ENCODE measurements at regions not wholly inside any gene's neighbourhood (a gene's known extent, or its start where the extent isn't known, plus 50 kb on each side); places are given as distances from the start of the nearest gene placed in this dataset.

DNA sequence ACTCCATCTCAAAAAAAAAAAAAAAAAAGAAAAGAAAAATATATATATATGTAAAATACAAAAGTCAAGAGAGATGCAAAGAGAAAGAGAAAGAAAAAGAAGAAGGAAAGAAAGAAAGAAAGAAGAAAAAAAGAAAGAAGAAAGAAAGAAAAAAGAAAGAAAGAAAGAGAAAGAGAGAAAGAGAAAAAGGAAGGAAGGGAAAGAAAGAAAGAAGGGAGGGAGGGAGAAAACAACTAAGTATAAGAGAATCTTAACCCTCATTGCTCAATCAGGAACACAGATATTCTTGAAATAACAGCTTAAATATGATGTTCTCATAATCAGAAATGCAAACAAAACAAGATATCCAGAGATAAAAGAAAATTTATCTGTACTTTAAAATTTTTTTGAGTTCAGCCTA is 54.4 kb upstream of the MARCKS start:
- no peak for TF ChIP-seq POLR2A (IDR thresholded peaks at IDR 0.05)
- TF ChIP-seq, protein P1, sequence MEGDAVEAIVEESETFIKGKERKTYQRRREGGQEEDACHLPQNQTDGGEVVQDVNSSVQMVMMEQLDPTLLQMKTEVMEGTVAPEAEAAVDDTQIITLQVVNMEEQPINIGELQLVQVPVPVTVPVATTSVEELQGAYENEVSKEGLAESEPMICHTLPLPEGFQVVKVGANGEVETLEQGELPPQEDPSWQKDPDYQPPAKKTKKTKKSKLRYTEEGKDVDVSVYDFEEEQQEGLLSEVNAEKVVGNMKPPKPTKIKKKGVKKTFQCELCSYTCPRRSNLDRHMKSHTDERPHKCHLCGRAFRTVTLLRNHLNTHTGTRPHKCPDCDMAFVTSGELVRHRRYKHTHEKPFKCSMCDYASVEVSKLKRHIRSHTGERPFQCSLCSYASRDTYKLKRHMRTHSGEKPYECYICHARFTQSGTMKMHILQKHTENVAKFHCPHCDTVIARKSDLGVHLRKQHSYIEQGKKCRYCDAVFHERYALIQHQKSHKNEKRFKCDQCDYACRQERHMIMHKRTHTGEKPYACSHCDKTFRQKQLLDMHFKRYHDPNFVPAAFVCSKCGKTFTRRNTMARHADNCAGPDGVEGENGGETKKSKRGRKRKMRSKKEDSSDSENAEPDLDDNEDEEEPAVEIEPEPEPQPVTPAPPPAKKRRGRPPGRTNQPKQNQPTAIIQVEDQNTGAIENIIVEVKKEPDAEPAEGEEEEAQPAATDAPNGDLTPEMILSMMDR (IDR thresholded peaks at IDR 0.05), result no peak
